ENCODE measurements at regions not wholly inside any gene's neighbourhood (a gene's known extent, or its start where the extent isn't known, plus 50 kb on each side); places are given as distances from the start of the nearest gene placed in this dataset.

GRCh38 chr5:15447209-15447608 is 52.8 kb upstream of the FBXL7 start:
- DNase-seq: no peak

- DNase-seq: no peak
These were observed 53.4 kb upstream of the FBXL7 start for GRCh38 chr5:15446552-15446951.

DNA sequence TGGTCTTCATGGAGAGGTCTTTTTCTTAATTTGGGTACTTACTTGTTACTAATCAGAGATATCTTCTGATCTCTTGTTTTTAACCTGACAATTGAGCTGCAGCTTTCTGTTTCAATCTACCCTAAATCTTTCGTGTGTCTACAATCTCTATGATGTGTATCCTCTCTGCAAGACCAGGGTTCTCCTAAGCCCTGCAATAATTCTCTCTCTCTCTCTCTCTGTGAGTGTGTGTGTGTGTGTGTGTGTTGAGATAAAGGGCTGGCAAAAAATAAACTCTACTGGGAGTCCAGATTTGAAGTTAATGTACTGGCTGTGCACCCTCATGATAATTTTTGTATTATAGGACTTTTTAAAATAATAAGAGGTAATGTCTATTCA is 57.8 kb upstream of the FBXL7 start:
- DNase-seq: no peak

GRCh38 chr5:15441433-15442192 is 58.4 kb upstream of the FBXL7 start:
- DNase-seq: no peak

GRCh38 chr5:15440434-15440833 is 59.5 kb upstream of the FBXL7 start:
- DNase-seq: no peak

GRCh38 chr5:15439801-15440200 is 60.2 kb upstream of the FBXL7 start:
- no peak for DNase-seq

GRCh38 chr5:15433709-15434108 is 66.3 kb upstream of the FBXL7 start:
- DNase-seq: no peak

GRCh38 chr5:15431923-15432322 is 68.1 kb upstream of the FBXL7 start:
- DNase-seq: no peak

DNA sequence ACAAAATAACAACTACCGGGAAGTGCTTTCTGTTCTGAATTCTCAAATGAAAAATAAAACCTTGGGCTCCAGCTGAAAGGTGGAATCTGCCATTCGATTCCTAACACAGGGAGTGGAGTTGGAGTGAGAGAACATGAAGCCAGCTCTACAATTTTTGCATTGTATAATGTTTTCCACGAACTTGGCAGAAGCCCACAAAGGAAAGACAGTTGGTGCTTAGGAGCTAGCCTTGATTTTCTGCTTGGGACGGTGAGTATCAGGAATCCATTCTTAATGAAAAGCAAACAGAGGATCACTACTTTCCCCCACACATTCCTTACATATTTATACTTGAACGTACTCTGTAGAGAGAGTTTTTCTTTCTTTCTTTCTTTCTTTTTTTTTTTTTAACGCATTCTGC is 74.2 kb upstream of the FBXL7 start:
- DNase-seq: no peak

DNA sequence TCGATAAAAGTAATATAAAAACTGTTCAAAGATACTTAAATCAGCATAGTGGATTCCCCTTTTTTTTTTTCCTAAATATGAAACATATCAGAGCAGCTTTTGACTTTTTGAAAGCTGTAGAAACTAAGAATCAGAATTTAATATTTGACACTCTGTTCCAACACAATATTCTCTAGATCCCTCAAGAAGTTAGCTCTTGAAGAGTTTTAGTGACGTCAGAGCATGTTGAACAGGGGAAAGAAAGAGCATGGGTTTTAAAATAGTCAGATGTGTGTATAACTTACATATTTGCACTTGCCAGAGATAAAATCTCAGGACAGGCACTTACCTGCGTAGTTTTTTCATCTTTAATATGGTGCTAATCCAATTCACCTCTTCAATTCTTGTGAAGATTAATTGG is 75.2 kb upstream of the FBXL7 start:
- DNase-seq: no peak

DNA sequence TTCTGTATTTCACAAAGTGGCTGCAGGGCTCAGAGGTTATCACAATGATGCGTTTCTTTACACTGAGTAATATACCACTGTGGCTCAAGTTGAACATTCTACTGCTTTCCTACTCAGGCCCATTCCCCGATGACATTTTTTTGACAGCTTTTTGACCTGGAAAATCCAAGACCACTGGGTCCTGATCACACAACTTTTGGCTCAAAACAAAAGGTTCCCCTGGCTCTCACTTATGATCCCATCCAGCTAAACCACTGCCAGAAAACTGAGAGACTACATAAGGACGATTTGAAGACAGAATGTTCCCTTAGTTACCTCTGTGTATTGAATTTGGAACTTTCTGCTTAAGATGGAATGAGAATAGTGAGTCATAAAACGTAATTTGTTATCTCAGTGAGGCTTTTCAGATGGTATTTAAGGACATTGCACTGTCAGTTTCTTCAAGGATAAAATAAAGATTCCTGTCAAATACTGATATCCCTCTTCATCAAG is 78.0 kb upstream of the FBXL7 start:
- DNase-seq: no peak

- DNase-seq: no peak
These were observed 78.6 kb upstream of the FBXL7 start for GRCh38 chr5:15421381-15421780.

DNA sequence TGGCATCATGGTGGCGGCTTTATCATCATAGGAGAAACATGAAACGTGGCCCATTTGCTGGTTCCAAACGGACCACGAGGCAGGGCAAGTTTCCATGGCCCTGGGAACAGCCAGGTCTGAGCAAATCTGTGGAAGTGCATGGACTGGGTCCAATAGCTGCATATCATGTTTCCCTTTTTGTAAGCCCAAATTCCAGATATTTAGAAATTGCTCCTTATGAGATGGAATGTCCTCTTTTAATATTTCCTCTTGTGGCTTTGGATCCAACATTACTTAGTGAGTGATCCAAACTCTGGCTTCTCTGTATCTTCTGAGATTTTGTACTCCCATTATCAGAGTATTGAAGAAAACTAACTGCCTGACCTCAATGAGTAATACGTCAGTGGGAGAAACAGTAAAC is 79.8 kb upstream of the FBXL7 start:
- DNase-seq: no peak

- no peak for DNase-seq
These were observed 82.8 kb upstream of the FBXL7 start for GRCh38 chr5:15417156-15417555.

DNA sequence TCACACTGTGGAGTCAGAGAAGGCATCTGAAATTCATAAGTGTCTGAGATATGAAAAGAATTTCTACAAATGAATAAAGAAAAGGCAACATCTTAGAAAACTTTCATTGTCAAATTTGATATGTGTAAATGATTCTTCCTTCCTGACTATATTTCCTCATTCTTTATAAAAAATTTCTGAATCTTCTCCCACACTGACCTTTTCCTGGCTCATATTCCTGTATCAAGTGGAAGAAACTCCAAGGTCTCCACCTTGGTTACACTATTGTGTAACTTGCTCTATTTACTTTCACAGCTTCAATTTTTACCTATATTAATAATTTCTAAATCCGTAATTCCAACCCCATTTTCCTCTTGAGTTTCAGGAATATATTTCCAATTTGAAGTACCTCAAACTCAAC is 93.5 kb upstream of the FBXL7 start:
- DNase-seq: no peak

DNA sequence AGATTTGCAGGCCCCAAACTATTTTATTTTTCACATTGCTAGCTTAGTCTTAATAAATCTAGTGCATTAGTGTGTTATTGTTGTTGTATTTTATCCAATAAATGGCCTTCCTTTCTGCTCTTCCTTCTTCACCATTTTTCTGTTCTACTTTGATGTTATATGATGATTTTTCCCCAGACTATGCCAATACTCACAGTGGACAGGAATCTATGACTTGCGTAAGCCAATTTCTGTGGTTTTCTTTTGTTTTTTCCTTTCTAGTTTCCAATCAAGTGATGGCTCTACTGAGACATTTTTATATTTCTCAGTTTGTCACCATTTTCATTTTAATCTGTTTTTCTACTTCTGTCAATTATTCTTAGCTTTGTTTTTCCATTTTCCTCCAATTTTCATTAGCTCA is 106.8 kb upstream of the FBXL7 start:
- no peak for DNase-seq

DNA sequence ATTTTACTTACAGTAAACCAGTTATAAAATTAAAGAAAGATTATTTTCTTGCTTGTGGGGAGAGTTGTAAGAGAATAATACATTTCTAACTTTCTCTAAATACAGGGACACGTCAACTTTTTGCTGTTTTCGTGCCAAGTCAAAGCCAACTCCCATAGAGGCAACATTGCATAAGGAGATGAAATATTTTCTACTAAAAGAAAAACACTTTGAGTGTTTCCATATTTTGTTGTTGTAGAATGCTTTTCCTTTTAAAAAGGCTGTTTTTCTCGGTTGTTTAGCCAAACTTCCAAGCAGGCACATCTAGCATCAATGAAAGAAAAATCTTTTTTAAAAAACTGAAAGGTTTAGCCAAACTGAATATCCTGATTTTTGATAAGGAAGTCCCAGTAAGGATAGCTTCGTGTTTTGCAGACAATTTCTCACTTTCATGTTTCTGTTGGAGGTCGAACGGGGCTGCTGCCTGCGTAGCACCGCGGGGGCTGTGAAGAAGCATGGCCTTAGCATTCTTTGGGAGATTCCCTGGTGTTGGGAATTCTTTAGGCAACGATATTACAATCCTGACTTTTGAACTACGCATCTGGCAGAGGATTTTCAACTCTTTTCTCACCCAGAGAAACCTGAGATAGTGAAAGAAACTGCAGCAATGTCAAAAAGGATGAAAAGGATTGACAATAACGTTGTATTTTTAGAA is 108.1 kb upstream of the FBXL7 start:
- no peak for DNase-seq

DNA sequence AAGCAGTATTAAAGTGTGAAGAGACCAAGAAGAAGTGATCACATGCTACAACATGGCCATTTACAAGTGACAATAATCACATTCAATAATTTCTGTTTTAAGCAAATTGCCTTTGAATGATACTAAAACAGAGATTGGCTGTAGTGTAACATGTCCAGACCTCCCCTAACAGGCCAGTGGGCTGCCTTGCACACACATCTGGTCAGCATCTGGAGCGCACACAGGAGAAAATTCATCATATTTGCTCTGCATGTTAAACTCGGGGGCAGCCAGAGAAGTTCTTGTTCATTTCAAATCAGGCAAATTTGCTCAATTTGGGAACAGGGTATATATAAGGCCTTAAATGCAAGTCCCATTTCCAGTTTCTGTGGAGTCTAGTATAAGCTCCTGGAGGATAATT is 111.1 kb upstream of the FBXL7 start:
- DNase-seq: no peak

DNA sequence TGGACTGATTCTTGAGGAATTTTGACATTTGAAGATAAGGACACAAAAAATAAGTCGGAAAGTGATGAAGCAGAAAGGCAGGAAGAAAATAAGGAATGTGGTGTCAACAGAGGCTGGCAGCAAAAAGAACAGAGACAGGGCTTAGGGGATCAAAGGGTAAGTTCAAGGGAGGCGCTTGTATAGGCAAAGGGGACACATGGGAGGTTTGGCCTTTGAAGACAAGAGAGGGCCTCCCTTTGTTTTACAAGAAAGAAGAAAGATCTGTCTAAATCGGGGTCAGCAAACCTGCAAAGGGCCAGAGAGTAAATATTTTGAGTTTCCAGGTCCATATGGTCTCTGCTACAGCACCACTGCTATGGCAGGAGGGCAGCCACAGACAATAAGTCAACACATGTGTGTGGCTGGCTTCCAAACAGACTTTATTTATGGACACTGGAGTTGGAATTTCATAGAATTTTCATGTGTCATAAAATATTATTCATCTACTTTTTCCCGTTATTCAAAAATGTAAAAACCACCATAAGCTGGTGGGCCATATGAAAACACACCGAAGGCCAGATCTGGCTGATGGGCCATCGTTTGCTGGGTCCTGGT is 112.0 kb upstream of the FBXL7 start:
- DNase-seq: no peak

DNA sequence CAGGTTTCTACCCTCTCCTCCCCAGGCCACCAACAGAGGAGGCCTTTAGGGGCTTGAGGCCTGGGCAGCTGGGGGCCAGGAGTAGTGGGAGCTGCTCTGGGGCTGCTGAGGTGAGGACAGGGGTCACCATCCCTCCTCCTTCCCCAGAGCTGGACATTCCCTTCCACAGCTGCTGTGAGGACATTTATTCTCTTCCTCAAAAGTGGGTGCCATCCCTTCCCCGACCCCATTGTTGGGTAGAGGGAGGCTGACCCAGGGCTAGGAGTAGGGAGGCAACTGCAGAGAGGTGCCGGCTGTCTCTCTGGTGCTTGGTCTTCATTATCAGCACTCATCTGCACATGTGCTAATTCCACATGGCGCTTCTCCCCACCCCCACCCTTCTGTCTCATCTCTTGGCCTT is 113.9 kb upstream of the FBXL7 start:
- no peak for DNase-seq

DNA sequence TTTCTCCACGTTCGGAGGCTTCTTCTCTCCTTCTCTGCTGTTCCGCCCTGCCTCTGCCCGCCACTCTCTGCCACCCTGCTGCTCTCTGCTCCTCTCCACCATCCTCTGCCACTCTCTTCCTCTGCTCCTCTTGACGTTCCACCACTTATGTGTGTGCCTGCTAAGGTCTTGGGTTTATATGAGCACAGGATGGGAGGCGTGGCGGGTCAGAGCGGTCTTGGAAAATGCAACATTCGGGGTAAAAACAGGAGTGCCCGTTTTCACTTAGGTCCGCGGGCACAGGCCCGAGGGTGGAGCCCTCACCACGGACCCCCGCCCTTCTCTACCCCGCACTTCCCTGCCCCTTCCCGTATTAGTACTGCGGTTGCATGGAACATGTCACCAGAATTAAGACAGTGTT is 114.4 kb upstream of the FBXL7 start:
- DNase-seq: no peak

GRCh38 chr5:15385037-15385436 is 114.9 kb upstream of the FBXL7 start:
- DNase-seq: no peak

DNA sequence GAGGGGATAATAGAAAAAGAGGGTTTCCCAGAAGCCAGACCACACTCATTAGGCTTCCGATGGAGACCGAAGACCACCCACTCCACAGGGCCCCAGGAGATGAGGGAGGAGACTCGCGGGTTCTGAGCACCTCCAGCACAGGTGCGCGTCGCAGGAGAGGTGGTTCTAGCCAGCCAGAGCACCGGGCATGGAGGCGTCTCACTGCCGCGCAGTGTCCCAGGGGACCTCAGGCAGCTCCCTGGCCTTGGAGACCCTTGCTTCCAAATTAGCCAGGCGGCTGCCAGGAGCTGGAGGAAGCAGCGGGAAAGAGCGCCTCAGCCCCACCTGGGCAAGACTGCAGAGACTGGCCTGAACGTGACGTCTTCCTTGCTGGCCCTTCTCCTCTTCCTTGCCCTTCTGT is 115.4 kb upstream of the FBXL7 start:
- DNase-seq: no peak

- DNase-seq: no peak
These were observed 115.8 kb upstream of the FBXL7 start for GRCh38 chr5:15384176-15384575.
